Osteoblast (primary cell): ENCODE measurements at regions not wholly inside any gene's neighbourhood (a gene's known extent, or its start where the extent isn't known, plus 50 kb on each side); places are given as distances from the start of the nearest gene placed in this dataset.

Experiments used
- DNase-seq: peaks from one replicate; pipeline ENCODE4 v3.0.0; 2011; ENCODE audit warnings: low spot score, mixed read lengths; ENCODE audit not compliant: insufficient read length; ENCODE audit errors: missing footprints
- H2AFZ ChIP-seq: 2 replicates; pipeline ENCODE4 v1.6.0; 2011; ENCODE audit warnings: mild to moderate bottlenecking, low read length
- H3K27ac ChIP-seq: 2 replicates; pipeline ENCODE4 v1.5.1; 2011; ENCODE audit warnings: mild to moderate bottlenecking, low read depth, low read length, moderate library complexity
- H3K27me3 ChIP-seq: 2 replicates; pipeline ENCODE4 v1.6.0; 2012; ENCODE audit warnings: mild to moderate bottlenecking, control low read depth, inconsistent platforms, low read length, moderate library complexity; ENCODE audit not compliant: insufficient read depth
- H3K36me3 ChIP-seq: 2 replicates; pipeline ENCODE4 v1.5.1; 2011; ENCODE audit warnings: mild to moderate bottlenecking, low read length, control low read depth, moderate library complexity; ENCODE audit not compliant: insufficient read depth
- H3K4me1 ChIP-seq: 2 replicates; pipeline ENCODE4 v1.5.1; 2011; ENCODE audit warnings: mild to moderate bottlenecking, low read length, control low read depth, moderate library complexity; ENCODE audit not compliant: insufficient read depth
- H3K4me2 ChIP-seq: 2 replicates; pipeline ENCODE4 v1.6.0; 2011; ENCODE audit warnings: mild to moderate bottlenecking, low read length; ENCODE audit not compliant: insufficient read depth
- H3K4me3 ChIP-seq: fragments of 200-600 bp; sonication (generic); 3 replicates; pipeline ENCODE4 v1.5.1; 2012; ENCODE audit warnings: mild to moderate bottlenecking, low read length, inconsistent platforms; ENCODE audit not compliant: insufficient read depth
- H3K79me2 ChIP-seq: 2 replicates; pipeline ENCODE4 v1.6.0; 2012; ENCODE audit warnings: mild to moderate bottlenecking, low read length, control low read depth, inconsistent platforms; ENCODE audit not compliant: insufficient read depth
- H3K9me3 ChIP-seq: 2 replicates; pipeline ENCODE4 v1.5.1; 2011; ENCODE audit warnings: low read depth, low read length, control low read depth
- H4K20me1 ChIP-seq: 2 replicates; pipeline ENCODE4 v1.6.0; 2012; ENCODE audit warnings: mild to moderate bottlenecking, low read length, control low read depth; ENCODE audit not compliant: insufficient read depth
- CTCF ChIP-seq: IDR thresholded peaks from 2 replicates; pipeline ENCODE4 v1.5.1; 2011; ENCODE audit warnings: mild to moderate bottlenecking, low read depth, low read length, moderate library complexity; ENCODE audit errors: extremely low read depth

- no peaks in the 10 kb centered on the region for H3K4me1 ChIP-seq
- no peak overlapping the region for H3K27ac ChIP-seq
- H3K4me3 ChIP-seq: no peak overlapping the region
- no peaks in the 10 kb centered on the region for H3K36me3 ChIP-seq
- H3K4me2 ChIP-seq: no peak overlapping the region
- TF ChIP-seq CTCF: no peak
- no peak overlapping the region for H2AFZ ChIP-seq
- H4K20me1 ChIP-seq: no peaks in the 10 kb centered on the region
- no peak for DNase-seq
- peaks cover 2% of the 10 kb centered on the region for H3K9me3 ChIP-seq
- no peaks in the 10 kb centered on the region for H3K79me2 ChIP-seq
- no peaks in the 10 kb centered on the region for H3K27me3 ChIP-seq
These were observed 446.6 kb upstream of the SORCS1 start for GRCh38 chr10:107611115-107611514.

GRCh38 chr10:107589081-107589480 lies 424.6 kb upstream of the SORCS1 start:
- H3K9me3 ChIP-seq: no peaks in the 10 kb centered on the region
- no peak for TF ChIP-seq CTCF
- no peak overlapping the region for H2AFZ ChIP-seq
- no peaks in the 10 kb centered on the region for H3K36me3 ChIP-seq
- H3K27me3 ChIP-seq: no peaks in the 10 kb centered on the region
- no peak overlapping the region for H3K27ac ChIP-seq
- DNase-seq: no peak
- H3K4me2 ChIP-seq: no peak overlapping the region
- H3K4me3 ChIP-seq: no peak overlapping the region
- H3K4me1 ChIP-seq: no peaks in the 10 kb centered on the region
- H4K20me1 ChIP-seq: no peaks in the 10 kb centered on the region
- H3K79me2 ChIP-seq: no peaks in the 10 kb centered on the region

GRCh38 chr10:107585630-107586029 lies 421.1 kb upstream of the SORCS1 start:
- Histone ChIP-seq H3K27me3 (no peaks in the 10 kb centered on the region), H3K4me1 (no peaks in the 10 kb centered on the region), H3K4me3 (no peak overlapping the region), H3K36me3 (no peaks in the 10 kb centered on the region), H3K9me3 (no peaks in the 10 kb centered on the region), H2AFZ (no peak overlapping the region), H3K4me2 (no peak overlapping the region), H4K20me1 (no peaks in the 10 kb centered on the region), H3K27ac (no peak overlapping the region), H3K79me2 (no peaks in the 10 kb centered on the region)
- DNase-seq: no peak
- TF ChIP-seq CTCF: no peak

GRCh38 chr10:107583974-107584373 lies 419.5 kb upstream of the SORCS1 start:
- Histone ChIP-seq H3K4me2 (no peak overlapping the region), H3K9me3 (no peaks in the 10 kb centered on the region), H3K4me1 (no peaks in the 10 kb centered on the region), H3K79me2 (no peaks in the 10 kb centered on the region), H4K20me1 (no peaks in the 10 kb centered on the region), H2AFZ (no peak overlapping the region), H3K27ac (no peak overlapping the region), H3K27me3 (no peaks in the 10 kb centered on the region), H3K4me3 (no peak overlapping the region), H3K36me3 (no peaks in the 10 kb centered on the region)
- no peak for TF ChIP-seq CTCF
- DNase-seq: no peak
